Natural killer cell treated with Interleukin-12 subunit alpha and Interleukin-12 subunit beta and Interleukin-15 and Interleukin-18, amount 100 ng/mL, for 72 hours (primary cell): ENCODE measurements at regions not wholly inside any gene's neighbourhood (a gene's known extent, or its start where the extent isn't known, plus 50 kb on each side); places are given as distances from the start of the nearest gene placed in this dataset.
"Not testable (repeated sequence)": the region's sequence is repeated elsewhere in the genome, so short reads cannot be mapped to it uniquely, and the experiment has no call there.

Source experiments
- ATAC-seq, 2 donors: fragments of 150-1000 bp; cut with Tn5 transposase in 1 of 2; sonication (Bioruptor Pico), chemical (Tn5 transposase) in 1 of 2; 2 replicates each; pipeline ENCODE4 v1.10.0; 2021
- DNase-seq: peaks from one replicate; pipeline ENCODE4 v3.0.0; 2022; ENCODE audit warnings: low spot score
- H3K27ac Mint-ChIP-seq, 2 donors: 1 replicate in 1 of 2; 2 replicates in 1 of 2; pipeline ENCODE4 v1.8.0; 2022; ENCODE audit warnings: mixed read lengths in 2 of 2, mild to moderate bottlenecking in 1 of 2, moderate library complexity in 1 of 2
- H3K27me3 Mint-ChIP-seq, 2 donors: 1 replicate in 1 of 2; 2 replicates in 1 of 2; pipeline ENCODE4 v1.8.0; 2022; ENCODE audit warnings: mixed read lengths in 2 of 2
- H3K36me3 Mint-ChIP-seq: one replicate; pipeline ENCODE4 v1.8.0; 2022; ENCODE audit warnings: mixed read lengths
- H3K4me1 Mint-ChIP-seq, 2 donors: 1 replicate in 1 of 2; 2 replicates in 1 of 2; pipeline ENCODE4 v1.8.0; 2022; ENCODE audit warnings: low read depth in 2 of 2, mixed read lengths in 2 of 2, mild to moderate bottlenecking in 1 of 2
- H3K4me3 Mint-ChIP-seq: one replicate; pipeline ENCODE4 v1.8.0; 2022; ENCODE audit warnings: mixed read lengths
- H3K9me3 Mint-ChIP-seq: 2 replicates; pipeline ENCODE4 v1.8.0; 2022; ENCODE audit warnings: mixed read lengths

- Mint-ChIP-seq H3K9me3 (no peaks in the 10 kb centered on the region), H3K27ac (no peak overlapping the region), H3K27me3 (peaks cover 20 to 23% of the 10 kb centered on the region in 2 donors), H3K4me1 (no peaks in the 10 kb centered on the region), H3K36me3 (no peaks in the 10 kb centered on the region), H3K4me3 (no peak overlapping the region)
- ATAC-seq (no peak), DNase-seq (no peak)
Observed at GRCh38 chr18:59988098-59988706, 88.4 kb downstream of the PMAIP1 start.

DNA sequence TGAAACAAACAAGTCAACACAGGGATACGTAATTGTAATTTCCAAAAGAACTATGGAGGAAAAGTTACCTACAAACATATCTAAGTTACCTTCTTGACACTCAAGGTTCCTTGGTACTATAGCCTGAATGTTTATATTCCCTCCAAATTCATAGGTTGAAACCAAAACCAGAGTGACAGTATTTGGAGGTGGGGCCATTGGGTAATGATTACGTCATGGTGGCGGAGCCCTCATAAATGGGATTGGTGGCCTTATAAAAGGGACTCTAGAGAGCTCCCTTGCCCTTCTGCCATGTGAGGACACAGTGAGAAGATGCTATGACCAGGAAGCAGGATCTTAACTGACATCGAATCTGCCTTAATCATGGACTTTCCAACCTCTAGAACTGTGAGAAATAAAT is 87.3 kb downstream of the PMAIP1 start:
- ATAC-seq (no peak), DNase-seq (no peak)
- no peak overlapping the region for H3K27ac Mint-ChIP-seq
- no peaks in the 10 kb centered on the region for H3K4me1 Mint-ChIP-seq
- H3K27me3 Mint-ChIP-seq = peaks cover 9 to 15% of the 10 kb centered on the region in 2 donors
- H3K36me3 Mint-ChIP-seq = no peaks in the 10 kb centered on the region
- H3K9me3 Mint-ChIP-seq = no peaks in the 10 kb centered on the region
- no peak overlapping the region for H3K4me3 Mint-ChIP-seq

DNA sequence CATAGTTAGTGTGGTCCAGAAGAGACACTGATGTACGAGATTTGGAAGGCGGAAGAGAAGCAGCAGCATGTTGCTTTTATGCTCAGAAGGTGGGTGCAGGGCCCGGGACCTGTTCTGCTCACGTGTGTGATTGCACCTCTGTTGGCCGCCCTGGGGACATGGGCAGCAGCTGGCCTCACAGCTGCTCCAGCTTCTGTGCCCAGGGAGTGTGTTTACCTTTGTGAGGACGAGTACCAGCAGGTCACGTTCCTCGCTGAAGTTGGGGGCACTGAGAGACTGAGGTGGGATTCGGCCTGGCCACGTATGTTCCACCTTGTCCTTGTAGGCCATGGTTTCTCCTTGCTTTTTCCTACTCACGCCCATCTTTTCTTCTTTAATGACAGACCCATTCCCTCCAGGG is 86.3 kb downstream of the PMAIP1 start:
- no peaks in the 10 kb centered on the region for H3K4me1 Mint-ChIP-seq
- no peak overlapping the region for H3K4me3 Mint-ChIP-seq
- H3K9me3 Mint-ChIP-seq = no peaks in the 10 kb centered on the region
- ATAC-seq (no peak), DNase-seq (no peak)
- H3K27ac Mint-ChIP-seq = no peak overlapping the region
- H3K36me3 Mint-ChIP-seq = no peaks in the 10 kb centered on the region
- peaks cover 5 to 15% of the 10 kb centered on the region in 2 donors for H3K27me3 Mint-ChIP-seq

- Mint-ChIP-seq H3K4me3 (no peak overlapping the region), H3K27ac (no peak overlapping the region), H3K4me1 (no peaks in the 10 kb centered on the region), H3K27me3 (peaks cover 0 to 10% of the 10 kb centered on the region in 2 donors), H3K9me3 (no peaks in the 10 kb centered on the region), H3K36me3 (no peaks in the 10 kb centered on the region)
- DNase-seq (no peak), ATAC-seq (no peak)
Observed at GRCh38 chr18:59985289-59985688, 85.5 kb downstream of the PMAIP1 start.

DNA sequence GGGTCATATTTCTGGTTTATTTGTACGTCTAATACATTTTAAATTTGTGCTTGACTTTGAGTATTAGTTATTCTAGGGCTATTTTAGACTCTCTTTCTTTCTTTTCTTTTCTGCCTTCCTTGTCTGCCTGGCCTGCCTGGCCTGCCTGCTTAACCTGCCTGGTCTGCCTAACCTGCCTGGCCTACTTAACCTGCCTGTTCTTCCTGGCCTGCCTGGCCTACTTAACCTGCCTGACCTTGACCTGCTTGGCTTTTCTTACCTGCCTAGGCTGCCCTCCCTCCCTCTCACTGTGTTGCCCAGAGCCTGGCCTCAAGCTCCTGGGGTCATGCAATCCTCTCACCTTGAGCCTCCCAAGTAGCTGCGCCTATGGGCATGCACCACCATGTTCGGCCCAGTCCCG is 83.7 kb downstream of the PMAIP1 start:
- DNase-seq (no peak), ATAC-seq (peak in 1 of 2 donors; percentile 28)
- Mint-ChIP-seq H3K27me3 (peaks cover 0 to 4% of the 10 kb centered on the region in 2 donors), H3K36me3 (no peaks in the 10 kb centered on the region), H3K9me3 (no peaks in the 10 kb centered on the region), H3K27ac (no peak overlapping the region), H3K4me1 (no peaks in the 10 kb centered on the region), H3K4me3 (no peak overlapping the region)

DNA sequence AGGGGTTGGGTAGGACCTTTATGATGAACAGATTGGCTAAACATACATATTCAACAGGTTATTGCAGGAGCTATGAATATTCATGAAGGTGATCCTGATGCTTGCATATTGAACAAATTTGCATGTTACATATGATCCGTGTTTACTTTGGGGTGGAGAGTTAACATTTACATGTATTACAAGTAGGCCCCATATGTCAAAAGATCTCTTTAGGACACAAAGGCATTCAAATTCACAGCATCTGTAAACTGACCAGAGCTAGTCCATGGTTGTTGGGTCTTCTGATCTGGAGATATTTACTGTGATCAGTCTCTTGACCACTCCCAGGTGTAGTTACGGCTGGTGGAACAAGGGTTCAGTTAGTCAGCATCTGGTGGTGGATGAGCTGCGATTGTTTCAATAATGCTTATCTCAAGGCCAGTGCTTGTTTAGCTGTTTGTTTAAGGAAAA is 80.4 kb downstream of the PMAIP1 start:
- no peaks in the 10 kb centered on the region for H3K4me1 Mint-ChIP-seq

GRCh38 chr18:59971871-59972428 is 72.2 kb downstream of the PMAIP1 start:
- no peak for ATAC-seq
- Mint-ChIP-seq H3K27ac (no peak overlapping the region), H3K36me3 (peaks cover 7% of the 10 kb centered on the region), H3K27me3 (peaks cover 10 to 16% of the 10 kb centered on the region in 2 donors), H3K9me3 (no peaks in the 10 kb centered on the region), H3K4me3 (no peak overlapping the region), H3K4me1 (peaks cover 8 to 11% of the 10 kb centered on the region in 2 donors)
- no peak for DNase-seq

More for the DNA sequence above, 80.4 kb downstream of the PMAIP1 start:
- Mint-ChIP-seq H3K36me3 (no peaks in the 10 kb centered on the region), H3K4me3 (no peak overlapping the region), H3K27me3 (peaks cover 0 to 1% of the 10 kb centered on the region in 2 donors), H3K9me3 (no peaks in the 10 kb centered on the region), H3K27ac (no peak overlapping the region)
- ATAC-seq (no peak), DNase-seq (no peak)

- not testable (repeated sequence) for H3K9me3 Mint-ChIP-seq, H3K4me3 Mint-ChIP-seq, ATAC-seq, DNase-seq, H3K27ac Mint-ChIP-seq, H3K36me3 Mint-ChIP-seq
- Mint-ChIP-seq H3K4me1 (peaks cover 8 to 11% of the 10 kb centered on the region in 2 donors), H3K27me3 (peaks cover 10 to 20% of the 10 kb centered on the region in 2 donors)
Observed at GRCh38 chr18:59971144-59971543, 71.3 kb downstream of the PMAIP1 start.

DNA sequence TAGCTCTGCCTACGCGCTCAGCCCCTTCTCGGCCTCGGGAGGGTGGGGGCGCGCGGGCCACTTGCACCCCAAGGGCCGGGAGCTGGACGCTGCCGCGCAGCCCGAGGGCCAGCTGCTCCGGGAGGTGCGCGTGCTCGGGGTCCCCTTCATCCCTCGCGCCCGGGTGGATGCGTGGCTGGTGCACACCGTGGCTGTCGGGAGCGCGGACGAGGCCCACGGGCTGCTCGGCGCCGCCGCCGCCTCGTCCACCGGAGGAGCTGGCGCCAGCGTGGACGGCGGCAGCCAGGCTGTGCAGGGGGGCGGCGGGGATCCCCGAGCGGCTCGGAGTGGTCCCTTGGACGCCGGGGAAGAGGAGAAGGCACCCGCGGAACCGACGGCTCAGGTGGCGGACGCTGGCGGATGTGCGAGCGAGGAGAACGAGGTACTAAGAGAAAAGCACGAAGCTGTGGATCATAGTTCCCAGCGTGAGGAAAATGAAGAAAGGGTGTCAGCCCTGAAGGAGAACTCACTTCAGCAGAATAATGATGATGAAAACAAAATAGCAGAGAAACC is 69.8 kb downstream of the PMAIP1 start:
- H3K4me3 Mint-ChIP-seq, DNase-seq: not testable (repeated sequence)

DNA sequence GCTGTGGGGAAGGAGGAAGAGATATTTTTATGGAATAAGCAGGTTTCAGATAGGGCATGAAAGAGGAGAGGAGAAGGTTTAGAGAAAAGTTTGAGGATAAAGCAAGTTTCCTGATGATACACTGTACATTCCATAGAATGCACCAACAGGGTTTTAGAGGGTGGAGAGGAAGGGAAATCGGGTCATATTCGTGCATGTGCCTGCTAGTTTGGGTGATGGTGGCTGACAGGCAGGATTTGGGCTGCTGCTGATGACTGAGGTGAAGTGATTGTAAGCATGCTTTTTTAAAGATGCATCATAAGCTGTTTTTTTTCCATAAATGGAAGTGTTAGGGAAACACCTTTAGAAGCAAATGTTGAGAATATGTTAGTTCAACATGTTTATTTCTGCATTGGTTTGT is 68.8 kb downstream of the PMAIP1 start:
- Mint-ChIP-seq H3K9me3 (no peaks in the 10 kb centered on the region), H3K27ac (no peak overlapping the region), H3K4me3 (no peak overlapping the region), H3K36me3 (peaks cover 7% of the 10 kb centered on the region), H3K27me3 (peaks cover 20 to 38% of the 10 kb centered on the region in 2 donors), H3K4me1 (peaks cover 8 to 11% of the 10 kb centered on the region in 2 donors)
- DNase-seq = no peak
- ATAC-seq = no peak

More for the DNA sequence above, 69.8 kb downstream of the PMAIP1 start:
- H3K36me3 Mint-ChIP-seq, H3K9me3 Mint-ChIP-seq, H3K27ac Mint-ChIP-seq: not testable (repeated sequence)
- peak in 1 of 2 donors; percentile 24 for ATAC-seq
- Mint-ChIP-seq H3K4me1 (peaks cover 8 to 11% of the 10 kb centered on the region in 2 donors), H3K27me3 (peaks cover 18 to 36% of the 10 kb centered on the region in 2 donors)

DNA sequence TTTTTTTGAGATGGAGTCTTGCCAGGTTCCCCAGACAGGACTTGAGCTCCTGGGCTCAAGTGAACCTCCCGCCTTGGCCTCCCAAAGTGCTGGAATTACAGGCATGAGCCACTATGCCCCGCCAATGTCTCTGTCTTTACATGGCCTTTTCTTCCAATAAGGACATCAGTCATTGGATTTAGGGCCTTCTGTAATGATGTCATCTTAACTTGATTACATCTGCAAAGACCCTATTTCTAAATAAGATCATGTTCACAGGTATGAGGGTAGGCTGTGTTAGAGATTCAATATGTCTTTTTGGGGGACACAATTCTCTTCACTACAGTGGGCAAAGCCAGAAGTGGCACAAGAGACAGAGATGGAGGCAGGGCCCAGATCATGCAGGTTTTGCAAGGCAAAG is 68.1 kb downstream of the PMAIP1 start:
- DNase-seq = no peak
- no peaks in the 10 kb centered on the region for H3K9me3 Mint-ChIP-seq
- H3K36me3 Mint-ChIP-seq = peaks cover 7% of the 10 kb centered on the region
- peaks cover 24 to 38% of the 10 kb centered on the region in 2 donors for H3K27me3 Mint-ChIP-seq
- H3K27ac Mint-ChIP-seq = no peak overlapping the region
- no peak overlapping the region for H3K4me3 Mint-ChIP-seq
- H3K4me1 Mint-ChIP-seq = peaks cover 8 to 11% of the 10 kb centered on the region in 2 donors
- ATAC-seq = no peak

DNA sequence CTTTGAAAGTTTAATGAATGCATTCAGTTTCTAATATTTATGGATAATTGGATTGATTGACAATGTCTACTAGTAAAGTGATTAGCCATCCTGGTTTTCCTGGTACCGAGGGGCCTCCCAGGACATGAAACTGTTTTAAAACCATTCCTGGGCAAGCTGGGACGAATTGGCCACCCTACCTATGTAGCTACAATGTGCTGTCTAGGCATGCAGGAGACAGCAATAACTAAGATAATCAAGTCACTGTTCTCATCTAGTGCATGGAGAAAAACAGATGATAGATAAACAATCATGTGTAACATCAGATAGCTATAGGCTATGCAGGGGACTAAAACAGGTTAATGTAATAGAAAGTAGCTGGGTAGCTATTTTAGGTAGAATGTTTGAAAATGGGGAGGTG is 67.1 kb downstream of the PMAIP1 start:
- peaks cover 7% of the 10 kb centered on the region for H3K36me3 Mint-ChIP-seq

GRCh38 chr18:59963229-59963628 is 63.4 kb downstream of the PMAIP1 start:
- H3K27me3 Mint-ChIP-seq = peaks cover 20 to 31% of the 10 kb centered on the region in 2 donors
- no peaks in the 10 kb centered on the region for H3K9me3 Mint-ChIP-seq
- no peak for DNase-seq
- peaks cover 4 to 16% of the 10 kb centered on the region in 2 donors for H3K4me1 Mint-ChIP-seq
- no peak for ATAC-seq
- no peak overlapping the region for H3K4me3 Mint-ChIP-seq
- H3K27ac Mint-ChIP-seq = no peak overlapping the region
- peaks cover 4% of the 10 kb centered on the region for H3K36me3 Mint-ChIP-seq

More for the DNA sequence above, 67.1 kb downstream of the PMAIP1 start:
- Mint-ChIP-seq H3K27me3 (peaks cover 24 to 38% of the 10 kb centered on the region in 2 donors), H3K9me3 (no peaks in the 10 kb centered on the region), H3K27ac (no peak overlapping the region), H3K4me3 (no peak overlapping the region), H3K4me1 (peaks cover 8 to 11% of the 10 kb centered on the region in 2 donors)
- ATAC-seq = no peak
- no peak for DNase-seq

- no peak overlapping the region for H3K4me3 Mint-ChIP-seq
- DNase-seq (no peak), ATAC-seq (no peak)
- no peaks in the 10 kb centered on the region for H3K9me3 Mint-ChIP-seq
- H3K27me3 Mint-ChIP-seq = peaks cover 21 to 22% of the 10 kb centered on the region in 2 donors
- no peaks in the 10 kb centered on the region for H3K36me3 Mint-ChIP-seq
- H3K4me1 Mint-ChIP-seq = peaks cover 4 to 16% of the 10 kb centered on the region in 2 donors
- H3K27ac Mint-ChIP-seq = no peak overlapping the region
Observed at GRCh38 chr18:59961070-59961469, 61.3 kb downstream of the PMAIP1 start.
